GM12865 (cell line): ENCODE measurements at regions not wholly inside any gene's neighbourhood (a gene's known extent, or its start where the extent isn't known, plus 50 kb on each side); places are given as distances from the start of the nearest gene placed in this dataset.
A peak's percentile ranks its signal among the peaks of the same experiment; 100 is the strongest.

Source experiments
- DNase-seq: peaks from one replicate; pipeline ENCODE4 v3.0.0; 2010; ENCODE audit warnings: low read depth
- H3K4me3 ChIP-seq: 2 replicates; pipeline ENCODE4 v1.5.1; 2011; ENCODE audit warnings: mild to moderate bottlenecking, low read depth, low read length, control low read depth
- TF ChIP-seq, protein P1 (sequence below): IDR thresholded peaks from 2 replicates; pipeline ENCODE4 v1.5.1; 2011; ENCODE audit warnings: low read length, control low read depth, low read depth, inconsistent platforms; ENCODE audit not compliant: insufficient read depth; ENCODE audit errors: missing control alignments

DNA sequence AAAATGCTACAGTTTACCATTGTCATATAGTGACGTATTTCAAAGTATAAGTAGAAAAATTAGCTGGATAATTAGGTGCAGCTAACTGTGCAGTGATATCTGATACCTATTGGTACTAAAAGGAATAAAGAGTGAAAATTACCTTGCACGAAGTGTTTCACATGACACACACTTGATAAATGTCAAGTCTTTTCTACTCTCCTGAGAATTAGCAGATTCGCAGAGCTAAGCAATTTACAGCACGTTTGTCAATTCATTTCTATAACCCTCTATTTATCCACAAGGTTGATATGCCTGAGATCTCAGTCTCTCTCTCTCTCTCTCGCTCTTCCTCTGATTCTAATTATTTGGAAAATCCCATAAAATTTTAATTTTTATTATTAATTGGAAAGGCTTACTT lies 1109.0 kb downstream of the EFNB2 start:
- no peak overlapping the region for H3K4me3 ChIP-seq

DNA sequence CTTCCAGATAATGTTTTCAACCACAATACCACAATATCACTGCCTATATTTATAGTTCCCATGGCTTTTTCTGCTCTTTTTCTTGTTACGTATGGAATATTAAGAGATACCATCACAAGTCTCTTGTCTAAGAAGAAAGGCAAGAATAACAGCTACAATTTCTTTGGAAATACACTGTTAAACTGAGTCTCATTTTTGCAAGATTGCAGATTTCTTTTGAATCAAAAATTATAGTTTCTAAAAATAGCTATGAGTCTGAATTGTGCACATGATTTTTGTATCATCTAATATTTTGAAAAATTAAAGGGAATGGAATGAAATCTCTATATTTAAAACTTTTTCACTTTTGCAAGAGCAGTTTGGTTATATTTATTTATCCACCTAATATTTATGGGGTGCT lies 1120.8 kb downstream of the EFNB2 start:
- no peak overlapping the region for H3K4me3 ChIP-seq
- TF ChIP-seq, protein P1, sequence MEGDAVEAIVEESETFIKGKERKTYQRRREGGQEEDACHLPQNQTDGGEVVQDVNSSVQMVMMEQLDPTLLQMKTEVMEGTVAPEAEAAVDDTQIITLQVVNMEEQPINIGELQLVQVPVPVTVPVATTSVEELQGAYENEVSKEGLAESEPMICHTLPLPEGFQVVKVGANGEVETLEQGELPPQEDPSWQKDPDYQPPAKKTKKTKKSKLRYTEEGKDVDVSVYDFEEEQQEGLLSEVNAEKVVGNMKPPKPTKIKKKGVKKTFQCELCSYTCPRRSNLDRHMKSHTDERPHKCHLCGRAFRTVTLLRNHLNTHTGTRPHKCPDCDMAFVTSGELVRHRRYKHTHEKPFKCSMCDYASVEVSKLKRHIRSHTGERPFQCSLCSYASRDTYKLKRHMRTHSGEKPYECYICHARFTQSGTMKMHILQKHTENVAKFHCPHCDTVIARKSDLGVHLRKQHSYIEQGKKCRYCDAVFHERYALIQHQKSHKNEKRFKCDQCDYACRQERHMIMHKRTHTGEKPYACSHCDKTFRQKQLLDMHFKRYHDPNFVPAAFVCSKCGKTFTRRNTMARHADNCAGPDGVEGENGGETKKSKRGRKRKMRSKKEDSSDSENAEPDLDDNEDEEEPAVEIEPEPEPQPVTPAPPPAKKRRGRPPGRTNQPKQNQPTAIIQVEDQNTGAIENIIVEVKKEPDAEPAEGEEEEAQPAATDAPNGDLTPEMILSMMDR: no peak
- DNase-seq: no peak

More for the DNA sequence above, 1109.0 kb downstream of the EFNB2 start:
- DNase-seq: no peak
- TF ChIP-seq, protein P1: no peak

DNA sequence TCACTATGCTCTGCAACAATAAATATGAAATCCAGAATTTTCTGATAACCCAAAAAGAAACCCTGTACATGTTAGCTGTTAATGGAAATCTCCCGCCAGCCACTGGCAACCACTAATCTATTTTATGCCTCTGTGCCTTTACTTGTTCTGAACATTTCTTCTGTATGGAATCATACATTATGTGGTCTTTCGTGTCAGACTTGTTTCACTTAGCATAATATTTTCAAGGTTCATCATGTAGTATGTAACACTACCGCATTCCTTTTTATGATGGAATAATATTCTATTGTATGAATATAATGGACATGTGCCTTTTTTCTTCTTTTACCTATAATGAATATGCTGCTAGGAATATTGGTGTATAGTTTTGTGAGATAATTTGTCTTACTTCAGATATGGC lies 1123.3 kb downstream of the EFNB2 start:
- DNase-seq: no peak
- TF ChIP-seq, protein P1: no peak
- H3K4me3 ChIP-seq: no peak overlapping the region

DNA sequence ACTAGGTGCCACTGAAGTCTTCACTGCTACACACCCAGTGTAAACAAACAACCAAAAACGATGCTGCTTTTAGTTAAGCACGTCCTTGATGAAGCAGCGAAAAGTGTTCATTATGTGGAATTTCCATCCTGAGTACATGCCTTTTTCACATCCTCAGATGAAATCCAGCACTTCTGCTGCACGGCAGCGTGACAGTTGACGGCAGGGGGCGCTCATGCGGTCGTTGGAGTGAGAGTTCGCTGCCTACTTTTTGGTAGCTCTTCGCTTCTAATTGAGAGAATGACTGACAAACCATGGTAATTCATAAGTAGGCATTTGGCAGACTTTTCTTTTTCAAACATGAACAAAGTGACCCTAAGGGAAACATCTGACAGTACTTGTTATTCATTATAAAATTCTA lies 1124.9 kb downstream of the EFNB2 start:
- TF ChIP-seq, protein P1: peak; percentile 31
- peak; percentile 16 for DNase-seq
- no peak overlapping the region for H3K4me3 ChIP-seq

DNA sequence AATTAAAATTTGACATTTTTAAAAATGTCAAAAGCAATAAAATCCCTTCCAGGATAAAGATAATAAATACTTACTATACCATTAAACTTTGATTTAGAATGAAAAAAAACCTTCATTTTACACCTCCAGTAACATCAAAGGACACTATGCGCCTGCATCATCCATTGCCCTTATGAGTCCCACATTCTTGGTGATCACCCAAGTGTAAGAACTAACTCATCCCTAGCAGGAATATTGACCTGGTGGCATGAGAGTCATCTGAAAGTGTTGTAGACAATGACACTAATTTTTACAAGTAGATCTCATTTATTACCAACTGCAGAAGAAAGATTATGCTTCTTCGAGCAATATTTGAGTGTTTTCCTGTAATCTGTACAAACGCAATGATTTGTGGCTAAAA lies 1128.9 kb downstream of the EFNB2 start:
- H3K4me3 ChIP-seq: no peak overlapping the region
- TF ChIP-seq, protein P1: no peak
- DNase-seq: no peak

DNA sequence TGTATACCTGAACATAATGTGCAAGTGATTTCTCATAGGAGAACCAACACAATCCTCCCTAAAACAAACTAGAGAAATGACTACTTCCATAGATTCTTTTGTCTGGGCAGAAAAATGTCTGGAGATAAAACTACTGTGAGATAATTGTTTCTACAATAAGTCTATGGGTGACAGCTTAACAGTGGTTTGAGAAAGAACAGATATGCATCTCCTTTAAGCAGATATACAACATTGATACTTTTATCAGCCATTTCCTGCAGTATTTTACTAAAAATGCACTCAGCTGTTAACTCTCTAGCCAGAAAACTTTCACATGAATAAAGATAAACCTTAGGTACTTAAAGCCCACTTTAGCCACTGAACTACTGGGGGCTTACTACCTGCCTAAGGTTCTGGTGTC lies 1132.4 kb downstream of the EFNB2 start:
- DNase-seq: no peak
- no peak overlapping the region for H3K4me3 ChIP-seq
- TF ChIP-seq, protein P1: no peak

DNA sequence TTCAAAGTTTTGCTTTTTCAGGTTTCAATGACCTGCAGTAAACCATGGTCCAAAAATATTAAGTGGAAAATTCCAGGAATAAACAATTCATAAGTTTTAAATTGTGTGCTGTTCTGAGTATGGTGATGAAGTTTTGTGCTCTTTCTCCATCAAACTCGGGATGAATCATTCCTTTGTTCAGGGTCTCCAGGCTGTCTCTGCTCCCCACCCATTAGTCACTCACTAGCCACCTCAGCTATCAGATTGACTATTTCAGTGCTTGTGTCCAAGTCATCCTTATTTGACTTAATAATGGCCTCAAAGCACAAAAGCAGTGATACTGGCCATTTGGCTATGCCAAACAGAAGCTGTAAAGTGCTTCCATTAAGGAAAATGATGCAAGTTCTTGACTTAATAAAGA lies 1140.4 kb downstream of the EFNB2 start:
- no peak overlapping the region for H3K4me3 ChIP-seq
- DNase-seq: no peak
- TF ChIP-seq, protein P1: no peak
